K562 (cell line): ENCODE measurements at regions not wholly inside any gene's neighbourhood (a gene's known extent, or its start where the extent isn't known, plus 50 kb on each side); places are given as distances from the start of the nearest gene placed in this dataset.

ENCODE experiments used
- ATAC-seq: fragments of 200-7000 bp; cut with Tn5 transposase; 3 replicates; pipeline ENCODE4 v1.9.1; 2020; ENCODE audit warnings: moderate library complexity
- BruUV-seq: library from RNA; stranded (reverse); fragments of 400-500 nt; replicated peaks from 2 replicates; lab custom pipeline; 2021; lab: Mats Ljungman, UMichigan
- CTCF ChIA-PET: fragments of 300-600 bp; formaldehyde crosslinking; extraction: SDS; loops from one replicate; lab custom pipeline; 2021; ENCODE audit warnings: low intra/inter-chr PET ratio; lab: Yijun Ruan, JAX
- POLR2A ChIA-PET: fragments of 300-600, 350-650 bp; sonication (Branson Sonifier 250); formaldehyde crosslinking; extraction: SDS; loops from one replicate; lab custom pipeline; 2021; ENCODE audit warnings: antibody characterized with exemption, inconsistent platforms; lab: Yijun Ruan, JAX
- DNase-seq, 4 experiments: peaks; one replicate each; pipeline versions ENCODE4 v3.0.0 to v3.0.0-alpha.2; 2011 to 2018; ENCODE audit warnings: low spot score in 3 of 4, mixed read lengths in 3 of 4; ENCODE audit errors: extremely low read depth in 1 of 4
- FAIRE-seq: peaks from 2 replicates; lab custom pipeline; 2011; peaks lifted over from hg19 to GRCh38; lab: Jason Lieb, UNC
- H2AFZ ChIP-seq: 2 replicates; pipeline ENCODE4 v1.6.0; 2011; ENCODE audit warnings: low read depth, low read length, control low read depth, inconsistent platforms
- H3K27ac ChIP-seq: fragments of 200-600 bp; 3 replicates; pipeline ENCODE4 v1.8.0; 2011; ENCODE audit warnings: low read depth, mild to moderate bottlenecking, control low read depth, inconsistent platforms, low read length, moderate library complexity, mixed read lengths; ENCODE audit errors: extremely low read depth
- H3K27me3 ChIP-seq, 2 experiments: fragments of 300-600 bp in 1 of 2; 2 replicates in 1 of 2; 3 replicates in 1 of 2; pipeline versions ENCODE4 v1.6.0 to v1.8.0; 2011; ENCODE audit warnings: inconsistent platforms in 2 of 2, low read length in 2 of 2, mild to moderate bottlenecking in 1 of 2, mixed read lengths in 1 of 2, moderate library complexity in 1 of 2; ENCODE audit not compliant: control insufficient read depth in 2 of 2, insufficient read depth in 2 of 2
- H3K36me3 ChIP-seq: fragments of 300-600 bp; 3 replicates; pipeline ENCODE4 v1.8.0; 2011; ENCODE audit warnings: mild to moderate bottlenecking, low read length, inconsistent platforms; ENCODE audit not compliant: control insufficient read depth, insufficient read depth
- H3K4me1 ChIP-seq, 2 experiments: fragments of 200-600 bp in 1 of 2; replicated peaks in 1 of 2; 2 replicates in 1 of 2; 3 replicates in 1 of 2; pipeline versions ENCODE4 v1.5.1 to v1.8.0; 2011; ENCODE audit warnings: inconsistent platforms in 2 of 2, low read length in 2 of 2, mild to moderate bottlenecking in 1 of 2, mixed read lengths in 1 of 2, moderate library complexity in 1 of 2; ENCODE audit not compliant: control insufficient read depth in 2 of 2, insufficient read depth in 2 of 2
- H3K4me2 ChIP-seq: 2 replicates; pipeline ENCODE4 v1.6.1; 2011; ENCODE audit warnings: low read length, control low read depth, inconsistent platforms, mixed read lengths; ENCODE audit not compliant: insufficient read depth
- H3K4me3 ChIP-seq: fragments of 200-600 bp; sonication (generic), shearing (Covaris generic); 2 replicates; pipeline ENCODE4 v1.5.1; 2016; ENCODE audit warnings: control low read depth, inconsistent platforms
- H3K79me2 ChIP-seq: fragments of 200-600 bp; 3 replicates; pipeline ENCODE4 v1.8.0; 2011; ENCODE audit warnings: low read length, inconsistent platforms; ENCODE audit not compliant: control insufficient read depth, insufficient read depth
- H3K9ac ChIP-seq, 2 experiments: 2 replicates each; pipeline versions ENCODE4 v1.6.0 to v1.6.1; 2011; ENCODE audit warnings: low read depth in 2 of 2, low read length in 2 of 2, control low read depth in 1 of 2, inconsistent platforms in 1 of 2, mild to moderate bottlenecking in 1 of 2, mixed read lengths in 1 of 2; ENCODE audit not compliant: insufficient read depth in 1 of 2
- H3K9me1 ChIP-seq: one replicate; pipeline ENCODE4 v1.6.0; 2011; ENCODE audit warnings: inconsistent platforms, mild to moderate bottlenecking, low read length, moderate library complexity; ENCODE audit not compliant: control insufficient read depth, insufficient read depth
- H3K9me3 ChIP-seq: replicated peaks from 2 replicates; pipeline ENCODE4 v1.5.1; 2011; ENCODE audit warnings: low read depth, low read length, inconsistent platforms; ENCODE audit not compliant: control insufficient read depth, insufficient read depth
- H4K20me1 ChIP-seq: replicated peaks from 2 replicates; pipeline ENCODE4 v1.6.1; 2011; ENCODE audit warnings: low read length, inconsistent platforms, mixed read lengths; ENCODE audit not compliant: control insufficient read depth, insufficient read depth
- ARID2 ChIP-seq: fragments of 450-650 bp; IDR thresholded peaks from 2 replicates; pipeline ENCODE4 v1.6.1; 2017; ENCODE audit warnings: antibody characterized with exemption, mild to moderate bottlenecking
- BRD9 ChIP-seq: fragments of 450-650 bp; IDR thresholded peaks from 2 replicates; pipeline ENCODE4 v1.6.1; 2018; ENCODE audit warnings: low read depth; ENCODE audit not compliant: partially characterized antibody
- CBX1 ChIP-seq: sonication (generic); IDR thresholded peaks from 2 replicates; pipeline ENCODE4 v1.6.1; 2016; ENCODE audit warnings: antibody characterized with exemption, low read depth, mild to moderate bottlenecking
- CCAR2 ChIP-seq: fragments of 200-400 bp; formaldehyde crosslinking; IDR thresholded peaks from 2 replicates; pipeline ENCODE4 v1.6.1; 2017; ENCODE audit warnings: mild to moderate bottlenecking, low read depth, low read length
- ESRRB ChIP-seq: fragments of 250-450 bp; sonication (Bioruptor Pico); IDR thresholded peaks from 2 replicates; pipeline ENCODE4 v1.5.0; 2020; ENCODE audit warnings: mild to moderate bottlenecking, moderate library complexity, borderline replicate concordance
- FOXK1 ChIP-seq: sonication (generic); formaldehyde crosslinking; IDR thresholded peaks from 2 replicates; pipeline ENCODE4 v1.8.0; 2022; ENCODE audit warnings: missing genetic modification reagents, mild to moderate bottlenecking, borderline replicate concordance
- HDAC1 ChIP-seq, 2 experiments: fragments of 450-650 bp; IDR thresholded peaks; 2 replicates each; pipeline ENCODE4 v1.6.1; 2016 to 2017; ENCODE audit warnings: inconsistent platforms in 1 of 2, mild to moderate bottlenecking in 1 of 2, moderate library complexity in 1 of 2
- KAT2B ChIP-seq: IDR thresholded peaks from one replicate; pipeline ENCODE4 v1.6.1; 2012; ENCODE audit warnings: low read depth, mild to moderate bottlenecking, control low read depth, inconsistent platforms, low read length, moderate library complexity
- KHSRP ChIP-seq: fragments of 450-650 bp; IDR thresholded peaks from 2 replicates; pipeline ENCODE4 v1.6.1; 2017
- LCOR ChIP-seq: sonication (generic); formaldehyde crosslinking; IDR thresholded peaks from 2 replicates; pipeline ENCODE4 v1.8.0; 2022; ENCODE audit warnings: mild to moderate bottlenecking, missing genetic modification reagents
- NFIC ChIP-seq: fragments of 450-650 bp; IDR thresholded peaks from 2 replicates; pipeline ENCODE4 v1.6.1; 2017; ENCODE audit warnings: mild to moderate bottlenecking, inconsistent platforms
- RB1 ChIP-seq: fragments of 450-650 bp; IDR thresholded peaks from 2 replicates; pipeline ENCODE4 v1.6.1; 2017; ENCODE audit warnings: low read depth, mild to moderate bottlenecking
- RBM17 ChIP-seq: fragments of 200-400 bp; formaldehyde crosslinking; IDR thresholded peaks from 2 replicates; pipeline ENCODE4 v1.6.1; 2017; ENCODE audit warnings: low read depth, mild to moderate bottlenecking, low read length, borderline replicate concordance
- SIN3B ChIP-seq: fragments of 450-650 bp; IDR thresholded peaks from 2 replicates; pipeline ENCODE4 v1.6.1; 2017; ENCODE audit warnings: low read depth, mild to moderate bottlenecking, moderate library complexity
- SRF ChIP-seq, 2 experiments: fragments of 250-450, 450-650 bp in 1 of 2; sonication (Bioruptor Pico) in 1 of 2; sonication (generic) in 1 of 2; formaldehyde crosslinking; IDR thresholded peaks; 2 replicates each; pipeline versions ENCODE4 v1.5.0 to v1.5.1; 2020 to 2022; ENCODE audit warnings: mild to moderate bottlenecking in 1 of 2, missing genetic modification reagents in 1 of 2
- ZNF174 ChIP-seq: fragments of 250-450 bp; sonication (Bioruptor Pico); IDR thresholded peaks from 2 replicates; pipeline ENCODE4 v1.4.0; 2020; ENCODE audit warnings: mild to moderate bottlenecking
- ZNF57 ChIP-seq: fragments of 450-650 bp; formaldehyde crosslinking; IDR thresholded peaks from 2 replicates; pipeline ENCODE4 v1.4.0; 2020; ENCODE audit warnings: mild to moderate bottlenecking, moderate library complexity
- WGBS: fragments of 100-300 bp; shearing (Covaris generic); methylation state at CpG from one replicate; pipeline ENCODE4 v1.1.6; 2016; ENCODE audit warnings: low coverage, mixed read lengths; ENCODE audit not compliant: insufficient coverage; ENCODE audit errors: missing lambda C conversion rate; 5-methylcytosine and 5-hydroxymethylcytosine counted together
- in situ Hi-C: fragments of 300-500 bp; cut with MboI; formaldehyde crosslinking; loops from 4 replicates; pipeline ENCODE4 v1.15.0; 2018; ENCODE audit warnings: inconsistent platforms, mixed read lengths
- intact Hi-C: fragments of 100-400 bp; cut with micrococcal nuclease; formaldehyde crosslinking; loops from 2 replicates; pipeline ENCODE4 v1.14.2; 2022
- TF ChIP-seq, protein P1 (sequence below): sonication (generic); formaldehyde crosslinking; IDR thresholded peaks from 2 replicates; pipeline ENCODE4 v1.8.1; 2022; ENCODE audit warnings: missing genetic modification reagents
- TF ChIP-seq, protein P2 (sequence below): IDR thresholded peaks from 2 replicates; pipeline ENCODE4 v1.6.1; 2016; ENCODE audit warnings: missing genetic modification characterization, missing compliant biosample characterization

DNA sequence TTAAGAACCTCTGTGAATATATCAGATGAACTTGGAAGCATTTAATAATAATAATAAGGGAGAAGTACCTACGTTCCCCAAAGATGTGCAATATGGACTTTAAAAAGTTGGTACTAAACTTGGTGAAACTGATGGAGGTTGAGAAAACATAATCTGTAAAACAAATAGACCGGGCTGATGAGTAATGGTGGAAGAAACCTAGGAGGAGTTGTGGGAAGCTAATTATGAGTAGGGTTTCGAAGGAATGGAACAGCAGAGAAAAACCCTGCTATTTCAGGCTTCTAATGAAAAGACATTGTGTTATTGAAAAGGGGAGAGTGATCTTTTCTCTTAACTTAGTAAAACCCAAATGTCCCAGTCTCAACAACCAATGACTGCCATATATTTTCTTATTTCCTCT is 229.3 kb downstream of the PCSK1 start:
- H3K27me3 ChIP-seq = no peaks in the 10 kb centered on the region
- H2AFZ ChIP-seq = no peak overlapping the region
- no TSS peak for BruUV-seq
- 0% methylated on average over 3 of the region's 3 CpGs for WGBS
- intact Hi-C loops (no loop called here), in situ Hi-C loops (no loop called here)
- ChIA-PET POLR2A (interaction anchor here (1.0 kb wide), 1 partner anchor 10 kb away, joined by 3 read pairs; no protein-coding TSS in a partner anchor), CTCF (no interaction called here)
- no peak overlapping the region for H3K4me2 ChIP-seq
- no peaks in the 10 kb centered on the region for H3K9me3 ChIP-seq
- no peak overlapping the region for H3K27ac ChIP-seq
- H3K36me3 ChIP-seq = no peaks in the 10 kb centered on the region
- H3K4me1 ChIP-seq = no peaks in the 10 kb centered on the region
- no peak overlapping the region for H3K4me3 ChIP-seq
- H3K9me1 ChIP-seq = no peaks in the 10 kb centered on the region
- FAIRE-seq (no peak), DNase-seq (no peak), ATAC-seq (no peak)
- no peaks in the 10 kb centered on the region for H3K79me2 ChIP-seq
- no peaks in the 10 kb centered on the region; the same call in 1 of the 2 replicates for H4K20me1 ChIP-seq
- TF ChIP-seq NFIC = no peak
- no peak for TF ChIP-seq KHSRP
- no peak for TF ChIP-seq HDAC1 (IDR thresholded peaks at IDR 0.05)
- TF ChIP-seq RB1 = no peak
- TF ChIP-seq, protein P1, sequence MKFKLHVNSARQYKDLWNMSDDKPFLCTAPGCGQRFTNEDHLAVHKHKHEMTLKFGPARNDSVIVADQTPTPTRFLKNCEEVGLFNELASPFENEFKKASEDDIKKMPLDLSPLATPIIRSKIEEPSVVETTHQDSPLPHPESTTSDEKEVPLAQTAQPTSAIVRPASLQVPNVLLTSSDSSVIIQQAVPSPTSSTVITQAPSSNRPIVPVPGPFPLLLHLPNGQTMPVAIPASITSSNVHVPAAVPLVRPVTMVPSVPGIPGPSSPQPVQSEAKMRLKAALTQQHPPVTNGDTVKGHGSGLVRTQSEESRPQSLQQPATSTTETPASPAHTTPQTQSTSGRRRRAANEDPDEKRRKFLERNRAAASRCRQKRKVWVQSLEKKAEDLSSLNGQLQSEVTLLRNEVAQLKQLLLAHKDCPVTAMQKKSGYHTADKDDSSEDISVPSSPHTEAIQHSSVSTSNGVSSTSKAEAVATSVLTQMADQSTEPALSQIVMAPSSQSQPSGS (CRISPR knock-in tag) = no peak
- TF ChIP-seq CBX1 = no peak
- TF ChIP-seq KAT2B = no peak
- no peak for TF ChIP-seq CCAR2
- no peak for TF ChIP-seq ESRRB (CRISPR knock-in tag)
- no peak for TF ChIP-seq LCOR (CRISPR knock-in tag)
- no peak for TF ChIP-seq ZNF174 (CRISPR knock-in tag)
- no peak for TF ChIP-seq SRF (CRISPR knock-in tag; IDR thresholded peaks at IDR 0.05)
- no peak for TF ChIP-seq ZNF57 (CRISPR knock-in tag)
- TF ChIP-seq FOXK1 = no peak
- TF ChIP-seq, protein P2, sequence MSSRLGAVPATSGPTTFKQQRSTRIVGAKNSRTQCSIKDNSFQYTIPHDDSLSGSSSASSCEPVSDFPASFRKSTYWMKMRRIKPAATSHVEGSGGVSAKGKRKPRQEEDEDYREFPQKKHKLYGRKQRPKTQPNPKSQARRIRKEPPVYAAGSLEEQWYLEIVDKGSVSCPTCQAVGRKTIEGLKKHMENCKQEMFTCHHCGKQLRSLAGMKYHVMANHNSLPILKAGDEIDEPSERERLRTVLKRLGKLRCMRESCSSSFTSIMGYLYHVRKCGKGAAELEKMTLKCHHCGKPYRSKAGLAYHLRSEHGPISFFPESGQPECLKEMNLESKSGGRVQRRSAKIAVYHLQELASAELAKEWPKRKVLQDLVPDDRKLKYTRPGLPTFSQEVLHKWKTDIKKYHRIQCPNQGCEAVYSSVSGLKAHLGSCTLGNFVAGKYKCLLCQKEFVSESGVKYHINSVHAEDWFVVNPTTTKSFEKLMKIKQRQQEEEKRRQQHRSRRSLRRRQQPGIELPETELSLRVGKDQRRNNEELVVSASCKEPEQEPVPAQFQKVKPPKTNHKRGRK (tag) = no peak
- TF ChIP-seq ARID2 = no peak
- TF ChIP-seq BRD9 = no peak
- TF ChIP-seq SIN3B = no peak
- TF ChIP-seq RBM17 = no peak
- no peak overlapping the region for H3K9ac ChIP-seq
